Neuronal stem cell (in vitro differentiated cells): ENCODE measurements at regions not wholly inside any gene's neighbourhood (a gene's known extent, or its start where the extent isn't known, plus 50 kb on each side); places are given as distances from the start of the nearest gene placed in this dataset.

Experiments
- DNase-seq: peaks from one replicate; pipeline ENCODE4 v3.0.0-alpha.2; 2013; ENCODE audit warnings: low spot score
- H2AFZ ChIP-seq: one replicate; pipeline ENCODE4 v1.6.1; 2013; ENCODE audit warnings: mild to moderate bottlenecking, low read length, inconsistent platforms
- H2AK5ac ChIP-seq: 2 replicates; pipeline ENCODE4 v1.6.1; 2013; ENCODE audit warnings: low read depth, mild to moderate bottlenecking, inconsistent platforms, low read length, moderate library complexity, mixed read lengths
- H2BK120ac ChIP-seq: 2 replicates; pipeline ENCODE4 v1.6.1; 2013; ENCODE audit warnings: low read depth, mild to moderate bottlenecking, inconsistent platforms, low read length, moderate library complexity, mixed read lengths
- H2BK12ac ChIP-seq: one replicate; pipeline ENCODE4 v1.6.1; 2013; ENCODE audit warnings: low read length, inconsistent platforms
- H2BK15ac ChIP-seq: 2 replicates; pipeline ENCODE4 v1.6.1; 2013; ENCODE audit warnings: mild to moderate bottlenecking, low read length, inconsistent platforms, mixed read lengths
- H2BK5ac ChIP-seq: one replicate; pipeline ENCODE4 v1.6.1; 2013; ENCODE audit warnings: inconsistent platforms, mild to moderate bottlenecking, low read length, moderate library complexity
- H3K14ac ChIP-seq: one replicate; pipeline ENCODE4 v1.6.1; 2013; ENCODE audit warnings: low read length, inconsistent platforms
- H3K18ac ChIP-seq: 2 replicates; pipeline ENCODE4 v1.6.1; 2013; ENCODE audit warnings: low read length, inconsistent platforms
- H3K23ac ChIP-seq: 2 replicates; pipeline ENCODE4 v1.6.1; 2013; ENCODE audit warnings: low read depth, mild to moderate bottlenecking, mixed read lengths, low read length, inconsistent platforms; ENCODE audit not compliant: poor library complexity
- H3K27ac ChIP-seq: replicated peaks from 3 replicates; pipeline ENCODE4 v1.5.1; 2013; ENCODE audit warnings: low read length, inconsistent platforms
- H3K27me3 ChIP-seq, 3 experiments: 2 replicates each; pipeline ENCODE4 v1.6.1; 2013; ENCODE audit warnings: low read length in 3 of 3, mild to moderate bottlenecking in 2 of 3, inconsistent platforms in 1 of 3, low read depth in 1 of 3, mixed read lengths in 1 of 3, moderate library complexity in 1 of 3; ENCODE audit not compliant: control insufficient read depth in 3 of 3, insufficient read depth in 3 of 3
- H3K36me3 ChIP-seq, 2 donors: replicated peaks in 1 of 2; 2 replicates each; pipeline ENCODE4 v1.6.1; 2013; ENCODE audit warnings: low read length in 2 of 2; ENCODE audit not compliant: control insufficient read depth in 2 of 2, insufficient read depth in 2 of 2
- H3K4ac ChIP-seq: 2 replicates; pipeline ENCODE4 v1.6.1; 2013; ENCODE audit warnings: inconsistent platforms, mild to moderate bottlenecking, low read length, moderate library complexity
- H3K4me1 ChIP-seq, 2 donors: 1 replicate in 1 of 2; 2 replicates in 1 of 2; pipeline ENCODE4 v1.6.1; 2013; ENCODE audit warnings: low read length in 2 of 2, low read depth in 1 of 2; ENCODE audit not compliant: control insufficient read depth in 2 of 2, insufficient read depth in 1 of 2
- H3K4me2 ChIP-seq: one replicate; pipeline ENCODE4 v1.6.1; 2013; ENCODE audit warnings: mild to moderate bottlenecking, low read length, inconsistent platforms; ENCODE audit not compliant: insufficient read depth, poor library complexity, severe bottlenecking
- H3K4me3 ChIP-seq, 2 donors: 2 replicates each; pipeline ENCODE4 v1.5.1; 2013; ENCODE audit warnings: low read length in 2 of 2, mild to moderate bottlenecking in 2 of 2, inconsistent platforms in 1 of 2, moderate library complexity in 1 of 2
- H3K79me1 ChIP-seq: one replicate; pipeline ENCODE4 v1.6.1; 2013; ENCODE audit warnings: low read depth, mild to moderate bottlenecking, inconsistent platforms, low read length, moderate library complexity
- H3K9ac ChIP-seq: one replicate; pipeline ENCODE4 v1.6.1; 2013; ENCODE audit warnings: mild to moderate bottlenecking, low read depth, low read length, inconsistent platforms; ENCODE audit not compliant: poor library complexity
- H3K9me3 ChIP-seq, 2 donors: replicated peaks in 1 of 2; 2 replicates each; pipeline versions ENCODE3 to v1.6.1; 2013; ENCODE audit warnings: low read length in 2 of 2, mild to moderate bottlenecking in 2 of 2, inconsistent platforms in 1 of 2, low read depth in 1 of 2, mixed read lengths in 1 of 2, moderate library complexity in 1 of 2; ENCODE audit not compliant: control insufficient read depth in 2 of 2, insufficient read depth in 1 of 2
- H4K8ac ChIP-seq: one replicate; pipeline ENCODE4 v1.6.1; 2013; ENCODE audit warnings: low read depth, mild to moderate bottlenecking, inconsistent platforms, low read length, moderate library complexity
- H4K91ac ChIP-seq: one replicate; pipeline ENCODE4 v1.6.1; 2013; ENCODE audit warnings: low read length, low read depth, mild to moderate bottlenecking, inconsistent platforms; ENCODE audit not compliant: poor library complexity
- WGBS, 2 donors: extraction: QIAGEN DNeasy Blood & Tissue Kit; methylation state at CpG; one replicate each; pipeline ENCODE4 v1.1.7; 2013; ENCODE audit warnings: missing lambda C conversion rate in 2 of 2, mixed read lengths in 1 of 2; ENCODE audit not compliant: insufficient read length in 2 of 2, insufficient replicate concordance in 1 of 2; ENCODE audit errors: extremely low coverage in 2 of 2; 5-methylcytosine and 5-hydroxymethylcytosine counted together

- Histone ChIP-seq H3K27me3 (no peaks in the 10 kb centered on the region), H3K4me1 (no peaks in the 10 kb centered on the region), H3K23ac (no peak overlapping the region), H4K8ac (no peak overlapping the region), H2AFZ (no peak overlapping the region), H3K4ac (no peak overlapping the region), H3K4me2 (no peak overlapping the region), H2BK5ac (no peak overlapping the region), H3K9ac (no peak overlapping the region), H3K27ac (no peak overlapping the region), H2BK15ac (no peak overlapping the region), H2AK5ac (no peak overlapping the region), H3K14ac (no peak overlapping the region), H4K91ac (no peak overlapping the region), H2BK120ac (no peak overlapping the region), H2BK12ac (no peak overlapping the region), H3K18ac (no peak overlapping the region), H3K36me3 (no peaks in the 10 kb centered on the region), H3K9me3 (no peaks in the 10 kb centered on the region), H3K4me3 (no peak overlapping the region), H3K79me1 (no peaks in the 10 kb centered on the region)
- DNase-seq = no peak
- no CpG with 5 or more reads among the region's 1 CpG for WGBS, 2 donors
Observed at GRCh38 chr6:125471667-125472066, 169.9 kb upstream of the HDDC2 start.

GRCh38 chr6:125474061-125474460 is 172.3 kb upstream of the HDDC2 start:
- no peak overlapping the region for H3K4me3 ChIP-seq
- WGBS, 2 donors = no CpG with 5 or more reads among the region's 1 CpG
- H3K79me1 ChIP-seq = no peaks in the 10 kb centered on the region
- H2BK15ac ChIP-seq = no peak overlapping the region
- no peak overlapping the region for H2AK5ac ChIP-seq
- no peak overlapping the region for H3K4me2 ChIP-seq
- no peak overlapping the region for H3K4ac ChIP-seq
- H3K27me3 ChIP-seq = no peaks in the 10 kb centered on the region
- no peak overlapping the region for H3K18ac ChIP-seq
- no peak overlapping the region for H3K23ac ChIP-seq
- H3K9ac ChIP-seq = no peak overlapping the region
- H2BK120ac ChIP-seq = no peak overlapping the region
- no peak overlapping the region for H4K91ac ChIP-seq
- H3K14ac ChIP-seq = no peak overlapping the region
- no peak overlapping the region for H2BK12ac ChIP-seq
- H2BK5ac ChIP-seq = no peak overlapping the region
- H3K9me3 ChIP-seq = no peaks in the 10 kb centered on the region
- H2AFZ ChIP-seq = no peak overlapping the region
- DNase-seq = no peak
- H3K36me3 ChIP-seq = no peaks in the 10 kb centered on the region
- H3K4me1 ChIP-seq = no peaks in the 10 kb centered on the region
- H3K27ac ChIP-seq = no peak overlapping the region
- H4K8ac ChIP-seq = no peak overlapping the region

DNA sequence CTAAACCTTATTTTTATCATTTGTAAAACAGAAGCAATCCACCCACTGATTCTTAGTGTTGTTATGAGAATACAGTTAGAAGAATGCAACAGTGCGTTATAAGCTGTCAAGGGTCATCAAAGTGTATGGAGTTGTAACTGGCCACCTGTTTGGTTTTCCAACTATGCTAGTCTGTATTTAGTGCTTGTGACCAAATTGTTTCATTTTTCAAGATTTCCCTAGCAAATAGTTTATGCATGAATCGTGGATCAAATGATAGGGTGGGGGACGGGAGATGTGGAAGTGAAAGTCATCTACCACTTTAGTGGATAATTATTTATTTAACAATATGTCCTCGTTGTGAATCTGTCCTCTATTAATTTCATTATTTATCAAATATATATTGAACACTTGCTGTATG is 175.4 kb upstream of the HDDC2 start:
- H4K8ac ChIP-seq = no peak overlapping the region
- no peak for DNase-seq
- no peak overlapping the region for H3K9ac ChIP-seq
- no peak overlapping the region for H2AK5ac ChIP-seq
- H3K9me3 ChIP-seq = no peaks in the 10 kb centered on the region
- H3K14ac ChIP-seq = no peak overlapping the region
- no peaks in the 10 kb centered on the region for H3K36me3 ChIP-seq
- no peak overlapping the region for H3K18ac ChIP-seq
- H3K4ac ChIP-seq = no peak overlapping the region
- H3K4me2 ChIP-seq = no peak overlapping the region
- H2BK15ac ChIP-seq = no peak overlapping the region
- WGBS, 2 donors = no CpG with 5 or more reads among the region's 4 CpGs
- H3K4me1 ChIP-seq = no peaks in the 10 kb centered on the region
- peaks cover 0 to 6% (median 0%) of the 10 kb centered on the region in 3 experiments for H3K27me3 ChIP-seq
- no peak overlapping the region for H2BK12ac ChIP-seq
- H2BK120ac ChIP-seq = no peak overlapping the region
- H2AFZ ChIP-seq = no peak overlapping the region
- H3K4me3 ChIP-seq = no peak overlapping the region
- no peak overlapping the region for H3K23ac ChIP-seq
- H3K79me1 ChIP-seq = no peaks in the 10 kb centered on the region
- no peak overlapping the region for H2BK5ac ChIP-seq
- H3K27ac ChIP-seq = no peak overlapping the region
- no peak overlapping the region for H4K91ac ChIP-seq

GRCh38 chr6:125477844-125478243 is 176.1 kb upstream of the HDDC2 start:
- no peak overlapping the region for H4K8ac ChIP-seq
- no peak overlapping the region for H3K9ac ChIP-seq
- H2AFZ ChIP-seq = no peak overlapping the region
- no peaks in the 10 kb centered on the region for H3K9me3 ChIP-seq
- H3K4ac ChIP-seq = no peak overlapping the region
- H3K14ac ChIP-seq = no peak overlapping the region
- H3K18ac ChIP-seq = no peak overlapping the region
- no peak overlapping the region for H4K91ac ChIP-seq
- H2AK5ac ChIP-seq = no peak overlapping the region
- no peak overlapping the region for H3K4me3 ChIP-seq
- H3K79me1 ChIP-seq = no peaks in the 10 kb centered on the region
- H2BK120ac ChIP-seq = no peak overlapping the region
- H3K23ac ChIP-seq = no peak overlapping the region
- no peaks in the 10 kb centered on the region for H3K4me1 ChIP-seq
- H2BK12ac ChIP-seq = no peak overlapping the region
- H3K27ac ChIP-seq = no peak overlapping the region
- no peaks in the 10 kb centered on the region for H3K36me3 ChIP-seq
- peaks cover 0 to 6% (median 0%) of the 10 kb centered on the region in 3 experiments for H3K27me3 ChIP-seq
- no peak overlapping the region for H2BK5ac ChIP-seq
- no peak overlapping the region for H3K4me2 ChIP-seq
- no peak for DNase-seq
- no peak overlapping the region for H2BK15ac ChIP-seq
- WGBS, 2 donors = no CpG with 5 or more reads among the region's 3 CpGs
